ENCODE measurements at regions not wholly inside any gene's neighbourhood (a gene's known extent, or its start where the extent isn't known, plus 50 kb on each side); places are given as distances from the start of the nearest gene placed in this dataset.

DNA sequence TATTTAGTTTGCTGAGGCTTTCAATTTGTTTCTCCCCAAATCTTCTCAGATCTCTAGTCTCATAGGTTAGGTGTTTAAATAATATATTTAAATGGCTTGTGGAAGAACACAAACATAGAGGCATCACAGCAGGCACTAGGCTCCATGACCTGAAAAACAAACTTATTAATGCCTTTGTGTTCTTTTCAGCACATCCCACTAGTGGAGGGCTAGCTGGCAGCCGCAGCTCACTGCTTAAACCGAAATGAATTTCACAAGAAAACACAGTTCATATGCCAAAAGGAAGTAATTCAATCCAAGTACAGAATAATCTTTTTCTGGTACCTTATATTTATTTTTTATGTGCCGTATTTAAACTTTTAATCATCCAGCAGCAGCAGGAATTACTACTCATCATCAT lies 382.5 kb downstream of the PLK2 start:
- H3K4me3 Mint-ChIP-seq, result no peak overlapping the region
- H3K4me1 Mint-ChIP-seq, result no peaks in the 10 kb centered on the region
- no peak overlapping the region for H3K27ac Mint-ChIP-seq
- no peaks in the 10 kb centered on the region for H3K9me3 Mint-ChIP-seq
- ATAC-seq (replicated peaks), result no peak
- peaks cover 16% of the 10 kb centered on the region for H3K27me3 Mint-ChIP-seq
- no peaks in the 10 kb centered on the region for H3K36me3 Mint-ChIP-seq (ENCODE audit: low read depth)

DNA sequence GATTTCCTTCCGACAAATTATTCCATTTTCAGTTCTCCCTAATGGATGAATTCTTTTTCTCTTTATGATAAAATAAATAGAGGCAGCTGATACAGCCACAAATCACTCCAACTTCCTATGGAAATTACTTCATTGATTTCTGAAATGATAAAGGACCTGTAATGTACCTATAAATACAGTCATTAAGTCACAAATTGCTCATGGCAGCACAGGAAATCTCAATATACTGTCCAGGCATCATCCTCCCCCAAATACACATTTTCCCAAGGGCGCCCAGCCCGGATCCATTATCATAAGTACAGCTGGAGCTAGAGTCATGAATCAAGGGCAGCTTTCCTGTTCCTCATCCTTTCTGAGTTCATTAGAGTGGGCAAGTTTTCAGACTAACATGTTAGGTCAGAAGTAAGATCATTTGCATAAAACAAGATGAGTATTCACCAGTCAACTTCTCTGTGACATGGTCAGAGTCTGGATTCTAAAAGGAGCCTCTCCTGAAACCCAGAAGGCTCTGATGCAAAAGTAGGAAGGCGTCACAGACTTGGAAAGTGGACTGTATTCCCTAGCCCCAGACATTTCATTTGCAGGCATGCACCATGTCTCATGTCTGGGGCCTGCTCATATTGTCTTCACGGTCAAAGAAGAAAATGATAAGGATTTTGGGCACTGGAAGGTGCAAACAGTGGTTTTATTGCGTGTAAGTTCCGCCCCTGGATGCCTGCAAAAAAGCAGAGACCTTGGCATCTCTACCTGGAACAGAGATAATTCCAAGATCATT lies 383.2 kb downstream of the PLK2 start:
- Mint-ChIP-seq H3K36me3 (ENCODE audit: low read depth) (no peaks in the 10 kb centered on the region), H3K27ac (no peak overlapping the region), H3K4me3 (no peak overlapping the region), H3K27me3 (peaks cover 13% of the 10 kb centered on the region), H3K9me3 (no peaks in the 10 kb centered on the region), H3K4me1 (no peaks in the 10 kb centered on the region)
- no peak for ATAC-seq (replicated peaks)

DNA sequence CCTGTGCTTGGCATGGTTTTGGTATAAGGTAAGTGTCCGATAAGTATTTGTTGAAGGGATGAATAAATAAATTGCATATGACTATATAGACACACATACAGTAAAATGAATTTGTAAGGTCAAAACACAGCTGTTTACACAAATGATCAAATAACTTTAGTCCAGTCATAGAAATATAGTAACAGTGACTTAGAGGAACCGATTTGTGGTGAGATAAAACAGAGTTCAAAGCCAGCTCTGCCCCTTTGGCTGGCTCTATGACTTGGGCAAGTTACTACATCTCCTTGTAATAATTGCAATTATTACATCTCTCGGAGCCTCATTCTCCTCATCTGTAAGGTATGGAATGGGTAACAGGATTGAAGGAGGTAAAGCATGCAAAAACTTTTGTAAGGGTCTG lies 384.0 kb downstream of the PLK2 start:
- Mint-ChIP-seq H3K4me3 (no peak overlapping the region), H3K27ac (no peak overlapping the region), H3K27me3 (peaks cover 10% of the 10 kb centered on the region), H3K36me3 (ENCODE audit: low read depth) (no peaks in the 10 kb centered on the region), H3K9me3 (no peaks in the 10 kb centered on the region), H3K4me1 (no peaks in the 10 kb centered on the region)
- no peak for ATAC-seq (replicated peaks)

DNA sequence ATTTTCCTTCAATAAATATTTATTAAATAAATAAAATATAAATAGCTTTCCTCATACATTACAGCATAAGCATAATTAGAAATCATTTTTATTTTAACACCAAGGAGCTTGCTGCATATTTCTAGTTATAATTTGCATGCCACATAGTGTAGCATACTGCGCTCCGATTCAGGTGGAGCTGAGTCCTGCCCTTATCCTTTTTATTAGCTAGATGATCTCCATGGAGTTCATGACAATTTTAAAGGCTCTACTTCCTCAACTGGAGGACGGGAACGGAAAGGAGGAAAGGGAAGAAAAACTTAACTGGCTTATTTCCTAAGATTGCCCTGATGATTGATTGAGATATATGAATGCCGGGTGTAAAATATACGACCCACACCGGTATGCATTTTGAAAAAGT lies 385.2 kb downstream of the PLK2 start:
- ATAC-seq (replicated peaks), result no peak
- Mint-ChIP-seq H3K4me1 (no peaks in the 10 kb centered on the region), H3K4me3 (no peak overlapping the region), H3K27ac (no peak overlapping the region), H3K9me3 (no peaks in the 10 kb centered on the region), H3K36me3 (ENCODE audit: low read depth) (no peaks in the 10 kb centered on the region), H3K27me3 (peaks cover 10% of the 10 kb centered on the region)

DNA sequence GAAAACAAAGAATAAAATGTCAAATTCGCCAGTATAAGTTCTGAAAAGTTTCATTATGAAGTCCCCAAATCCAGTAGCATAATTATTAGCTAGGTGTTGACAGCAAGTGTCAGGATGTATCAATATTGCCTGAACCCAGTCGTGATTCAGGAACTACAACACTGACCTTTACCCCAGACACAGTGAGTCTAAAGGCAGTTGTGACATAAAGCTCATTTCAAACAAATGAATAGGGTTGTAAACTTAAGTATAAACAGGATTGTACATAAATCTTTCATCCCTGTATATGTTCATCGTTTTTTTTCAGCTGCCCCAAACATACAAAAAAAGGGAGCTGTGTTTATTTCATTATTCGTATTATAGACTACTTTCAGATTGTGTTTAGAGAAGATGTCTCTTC lies 385.7 kb downstream of the PLK2 start:
- H3K36me3 Mint-ChIP-seq (ENCODE audit: low read depth), result no peaks in the 10 kb centered on the region
- H3K4me1 Mint-ChIP-seq, result no peaks in the 10 kb centered on the region
- no peaks in the 10 kb centered on the region for H3K9me3 Mint-ChIP-seq
- peaks cover 10% of the 10 kb centered on the region for H3K27me3 Mint-ChIP-seq
- H3K4me3 Mint-ChIP-seq, result no peak overlapping the region
- ATAC-seq (replicated peaks), result no peak
- no peak overlapping the region for H3K27ac Mint-ChIP-seq

DNA sequence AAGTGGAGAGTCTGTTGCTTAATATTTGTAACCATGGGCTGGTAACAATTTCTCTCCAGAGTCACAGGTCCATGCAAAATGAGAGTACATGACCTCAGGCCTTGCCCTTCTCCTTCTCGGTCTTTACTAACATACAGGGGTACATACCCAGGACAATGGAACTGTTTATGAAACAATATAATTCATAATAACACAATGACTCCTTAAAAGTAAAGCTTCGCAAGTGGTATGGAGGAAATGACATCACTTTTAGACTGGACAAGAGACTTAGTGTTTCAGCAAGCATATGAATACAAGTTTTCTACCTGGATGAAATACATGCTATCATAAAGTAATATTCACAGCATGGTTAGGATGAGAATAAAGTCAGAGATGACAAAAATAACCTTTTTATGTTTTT lies 386.6 kb downstream of the PLK2 start:
- no peaks in the 10 kb centered on the region for H3K4me1 Mint-ChIP-seq
- peaks cover 10% of the 10 kb centered on the region for H3K27me3 Mint-ChIP-seq
- no peak overlapping the region for H3K4me3 Mint-ChIP-seq
- no peak overlapping the region for H3K27ac Mint-ChIP-seq
- peaks cover under 1% of the 10 kb centered on the region for H3K9me3 Mint-ChIP-seq
- no peaks in the 10 kb centered on the region for H3K36me3 Mint-ChIP-seq (ENCODE audit: low read depth)
- ATAC-seq (replicated peaks), result no peak

DNA sequence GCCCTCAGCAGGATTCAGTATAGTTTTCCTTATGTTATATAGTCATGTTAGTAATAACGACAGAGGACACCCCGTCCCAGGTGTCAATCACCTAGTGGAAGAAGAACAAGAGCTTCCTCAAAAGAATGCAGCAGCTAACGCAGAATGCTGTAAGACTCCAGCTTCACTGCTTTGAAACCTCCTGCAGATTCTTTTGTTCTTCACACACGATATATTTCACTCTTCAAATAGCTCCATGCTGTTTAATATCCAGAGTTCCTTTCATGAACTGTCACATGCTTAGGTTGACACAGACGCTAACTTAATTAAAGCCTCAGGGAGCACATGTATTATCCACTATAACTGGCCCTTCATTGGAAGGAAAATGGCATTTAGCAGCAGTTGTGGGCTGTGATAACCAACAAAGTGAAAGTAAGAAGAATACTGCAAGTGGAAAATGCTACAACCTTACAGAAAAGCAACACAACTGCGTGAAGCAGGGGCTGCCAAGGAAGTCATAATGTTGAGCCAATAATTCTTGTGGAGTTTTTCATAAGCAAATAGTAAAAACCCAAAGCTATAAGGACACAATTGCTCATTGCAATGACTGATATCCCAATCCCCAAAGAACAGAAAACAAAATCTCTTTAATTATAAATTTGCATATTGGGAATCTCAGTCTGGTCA lies 387.5 kb downstream of the PLK2 start:
- Mint-ChIP-seq H3K4me3 (no peak overlapping the region), H3K9me3 (peaks cover 3% of the 10 kb centered on the region), H3K4me1 (no peaks in the 10 kb centered on the region), H3K27ac (no peak overlapping the region), H3K27me3 (peaks cover 10% of the 10 kb centered on the region), H3K36me3 (ENCODE audit: low read depth) (no peaks in the 10 kb centered on the region)
- ATAC-seq (replicated peaks), result no peak

DNA sequence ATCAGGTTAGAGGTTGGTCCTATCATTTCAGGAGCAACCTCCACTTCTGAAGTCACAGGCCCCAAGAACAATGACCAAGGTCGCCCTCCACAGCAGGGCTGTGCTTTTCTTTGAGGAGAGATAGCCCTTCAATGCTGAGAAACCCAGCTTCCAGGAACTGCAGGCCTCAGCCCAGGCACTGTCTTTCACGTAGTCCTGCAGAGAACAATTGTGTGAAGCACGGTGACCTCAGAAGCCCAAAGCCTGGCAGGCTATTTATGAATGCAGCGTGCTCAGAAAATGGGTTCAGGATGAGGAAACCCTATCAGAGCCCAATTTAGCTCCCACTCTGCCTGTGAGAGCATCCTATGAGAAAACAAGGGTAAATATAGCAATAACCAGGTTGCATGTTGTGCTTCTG lies 388.3 kb downstream of the PLK2 start:
- H3K27me3 Mint-ChIP-seq, result peaks cover 8% of the 10 kb centered on the region
- no peaks in the 10 kb centered on the region for H3K4me1 Mint-ChIP-seq
- no peak overlapping the region for H3K27ac Mint-ChIP-seq
- H3K9me3 Mint-ChIP-seq, result peaks cover 3% of the 10 kb centered on the region
- no peaks in the 10 kb centered on the region for H3K36me3 Mint-ChIP-seq (ENCODE audit: low read depth)
- no peak for ATAC-seq (replicated peaks)
- H3K4me3 Mint-ChIP-seq, result no peak overlapping the region

DNA sequence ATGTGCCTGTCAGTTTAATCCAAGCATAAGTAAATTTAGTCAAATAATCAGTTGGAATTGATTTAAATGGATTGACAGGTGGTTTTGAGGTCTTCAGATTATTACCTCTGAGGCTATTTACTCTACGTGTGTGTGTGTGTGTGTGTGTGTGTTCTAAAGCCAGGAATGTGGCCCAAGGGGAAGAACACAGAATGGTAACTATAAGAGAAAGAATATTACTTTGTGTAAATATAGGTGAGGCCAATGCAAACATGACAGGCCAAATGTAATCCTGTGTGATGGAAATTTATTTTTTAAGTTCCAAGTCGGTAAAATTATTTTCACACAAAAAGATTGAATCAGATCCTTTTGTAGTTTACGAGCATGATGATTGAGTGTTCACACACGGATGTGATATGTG lies 390.0 kb downstream of the PLK2 start:
- peaks cover 4% of the 10 kb centered on the region for H3K27me3 Mint-ChIP-seq
- peaks cover 3% of the 10 kb centered on the region for H3K9me3 Mint-ChIP-seq
- no peak overlapping the region for H3K27ac Mint-ChIP-seq
- no peaks in the 10 kb centered on the region for H3K4me1 Mint-ChIP-seq
- no peak for ATAC-seq (replicated peaks)
- H3K4me3 Mint-ChIP-seq, result no peak overlapping the region
- no peaks in the 10 kb centered on the region for H3K36me3 Mint-ChIP-seq (ENCODE audit: low read depth)

DNA sequence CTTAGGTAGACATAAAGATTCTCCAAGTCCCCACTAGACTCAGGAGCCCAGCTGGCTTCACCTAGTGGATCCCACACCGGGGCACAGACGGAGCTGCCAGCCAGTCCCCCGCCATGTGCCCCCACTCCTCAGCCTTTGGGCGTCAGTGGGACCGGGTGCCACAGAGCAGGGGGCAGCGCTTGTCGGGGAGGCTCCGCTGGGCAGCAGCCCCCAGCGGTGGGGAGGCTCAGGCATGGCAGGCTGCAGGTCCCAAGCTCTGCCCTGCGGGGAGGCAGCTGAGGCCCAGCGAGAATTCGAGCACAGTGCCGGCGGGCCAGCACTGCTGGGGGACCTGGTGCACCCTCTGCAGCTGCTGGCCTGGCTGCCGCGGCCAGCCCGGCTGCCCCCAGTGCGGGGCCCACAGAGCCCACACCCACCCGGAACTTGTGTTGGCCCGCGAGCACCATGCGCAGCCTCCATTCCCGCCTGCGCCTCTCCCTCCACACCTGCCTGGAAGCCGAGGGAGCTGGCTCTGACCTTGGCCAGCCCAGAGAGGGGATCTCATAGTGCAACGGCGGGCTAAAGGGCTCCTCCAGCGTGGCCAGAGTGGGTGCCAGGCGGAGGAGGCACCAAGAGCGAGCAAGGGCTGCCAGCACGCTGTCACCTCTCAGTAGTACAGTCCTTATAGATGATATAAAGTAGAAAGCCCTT lies 390.7 kb downstream of the PLK2 start:
- no peak overlapping the region for H3K27ac Mint-ChIP-seq
- ATAC-seq (replicated peaks), result no peak
- peaks cover 3% of the 10 kb centered on the region for H3K9me3 Mint-ChIP-seq
- peaks cover 4% of the 10 kb centered on the region for H3K27me3 Mint-ChIP-seq
- H3K4me1 Mint-ChIP-seq, result no peaks in the 10 kb centered on the region
- no peak overlapping the region for H3K4me3 Mint-ChIP-seq
- H3K36me3 Mint-ChIP-seq (ENCODE audit: low read depth), result no peaks in the 10 kb centered on the region

DNA sequence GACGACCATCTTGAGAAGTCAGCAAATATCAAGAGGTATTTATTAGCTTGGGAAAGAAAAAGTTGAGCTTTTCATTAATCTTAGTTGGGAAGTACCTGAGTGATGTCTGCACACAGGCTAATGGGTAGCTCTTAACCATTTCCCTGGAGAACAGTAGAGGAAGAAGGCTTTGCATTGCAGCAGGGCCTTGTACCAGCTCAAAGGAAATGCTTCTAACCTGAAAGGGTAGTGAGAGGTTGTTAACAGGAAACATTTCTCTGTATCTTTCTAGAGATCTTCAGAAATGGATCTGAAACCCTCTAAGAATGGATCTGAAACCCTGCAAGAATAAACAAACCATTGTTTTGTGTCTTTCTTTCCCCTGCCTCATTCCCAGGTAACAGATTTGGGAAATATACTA lies 393.3 kb downstream of the PLK2 start:
- Mint-ChIP-seq H3K9me3 (peaks cover 3% of the 10 kb centered on the region), H3K27ac (no peak overlapping the region)

DNA sequence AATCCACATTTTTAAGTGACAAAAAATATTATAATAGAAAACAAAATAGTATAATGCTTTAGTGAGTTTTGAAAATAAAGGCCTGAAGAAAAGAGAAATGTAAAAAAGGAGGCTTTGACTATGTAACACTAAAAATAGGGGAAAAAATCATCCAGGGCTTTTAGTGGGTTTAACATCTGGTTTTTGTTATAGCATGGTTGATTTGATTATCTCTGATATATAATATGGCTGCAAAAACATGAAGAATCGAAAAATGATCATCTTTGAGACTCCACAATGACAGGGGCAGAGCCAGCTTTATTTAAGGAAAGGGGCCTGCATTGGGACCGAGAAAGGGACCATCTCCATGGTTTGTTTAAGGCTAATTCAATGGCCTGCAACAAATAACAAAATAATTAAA lies 393.8 kb downstream of the PLK2 start:
- H3K36me3 Mint-ChIP-seq (ENCODE audit: low read depth), result no peaks in the 10 kb centered on the region
- peaks cover 7% of the 10 kb centered on the region for H3K27me3 Mint-ChIP-seq
- no peaks in the 10 kb centered on the region for H3K4me1 Mint-ChIP-seq
- no peak for ATAC-seq (replicated peaks)
- H3K4me3 Mint-ChIP-seq, result no peak overlapping the region
- H3K27ac Mint-ChIP-seq, result no peak overlapping the region
- H3K9me3 Mint-ChIP-seq, result peaks cover 3% of the 10 kb centered on the region

More for the DNA sequence above, 393.3 kb downstream of the PLK2 start:
- Mint-ChIP-seq H3K27me3 (peaks cover 7% of the 10 kb centered on the region), H3K36me3 (ENCODE audit: low read depth) (no peaks in the 10 kb centered on the region), H3K4me1 (no peaks in the 10 kb centered on the region), H3K4me3 (no peak overlapping the region)
- no peak for ATAC-seq (replicated peaks)

DNA sequence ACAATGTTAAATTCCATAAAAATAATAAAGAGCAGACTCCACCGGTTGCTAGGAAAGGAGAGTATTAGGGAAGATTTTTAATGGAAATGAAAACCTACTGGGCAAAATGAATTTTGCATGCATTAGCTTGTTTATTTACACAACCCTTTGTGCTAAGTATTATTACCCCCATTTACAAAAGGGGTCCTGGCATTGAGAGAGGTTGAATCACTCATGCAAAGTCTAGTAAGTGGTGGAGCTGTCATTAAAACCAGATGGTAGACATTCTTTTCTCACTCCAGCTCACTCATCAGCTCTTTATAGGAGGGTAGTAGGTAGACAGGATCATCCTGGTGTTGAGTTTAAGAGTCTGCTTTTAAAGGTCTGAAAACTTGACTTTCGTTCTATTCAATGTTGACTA lies 395.1 kb downstream of the PLK2 start:
- Mint-ChIP-seq H3K4me3 (no peak overlapping the region), H3K9me3 (peaks cover 3% of the 10 kb centered on the region), H3K27ac (no peak overlapping the region), H3K36me3 (ENCODE audit: low read depth) (no peaks in the 10 kb centered on the region), H3K4me1 (no peaks in the 10 kb centered on the region), H3K27me3 (peaks cover 7% of the 10 kb centered on the region)
- ATAC-seq (replicated peaks), result no peak

DNA sequence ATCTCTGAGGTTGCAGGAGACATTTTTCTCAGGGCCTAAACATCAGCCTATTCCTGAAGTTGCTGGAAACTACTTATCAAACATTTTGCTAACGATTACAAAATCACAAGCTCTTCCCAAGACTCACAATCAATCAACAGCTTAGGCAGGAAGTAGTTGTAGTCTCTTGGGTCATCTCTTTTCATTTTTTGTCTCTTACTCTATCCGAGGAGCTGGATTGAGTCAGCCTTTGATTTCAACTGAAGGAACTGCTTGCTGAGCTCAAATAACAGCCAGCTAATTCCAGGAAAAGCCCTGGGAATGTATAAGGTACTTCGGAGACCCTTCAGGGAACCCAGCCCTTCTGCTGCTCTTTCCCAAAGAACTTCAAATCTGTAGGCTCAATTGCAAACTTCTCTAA lies 398.9 kb downstream of the PLK2 start:
- Mint-ChIP-seq H3K27me3 (peaks cover 9% of the 10 kb centered on the region), H3K36me3 (ENCODE audit: low read depth) (no peaks in the 10 kb centered on the region), H3K4me1 (no peaks in the 10 kb centered on the region), H3K4me3 (no peak overlapping the region), H3K9me3 (peaks cover 4% of the 10 kb centered on the region), H3K27ac (no peak overlapping the region)
- no peak for ATAC-seq (replicated peaks)

DNA sequence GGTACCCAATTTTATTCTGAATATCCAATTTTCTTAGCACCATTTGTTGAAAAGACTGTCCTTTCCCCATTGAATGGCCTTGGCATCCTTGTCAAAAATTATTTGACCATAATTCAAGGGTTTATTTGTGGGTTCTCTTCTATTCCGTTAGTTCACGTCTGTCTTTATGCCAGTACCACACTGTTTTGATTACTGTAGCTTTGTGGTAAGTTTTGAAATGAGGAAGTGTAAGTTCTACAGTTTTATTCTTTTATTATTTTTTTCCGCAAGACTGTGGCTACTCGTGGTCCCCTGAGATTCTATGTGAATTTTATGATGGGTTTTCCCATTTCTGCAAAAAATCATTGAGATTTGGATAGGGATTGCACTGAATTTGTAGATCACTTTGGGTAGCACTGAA lies 402.6 kb downstream of the PLK2 start:
- no peak for ATAC-seq (replicated peaks)
- no peak overlapping the region for H3K4me3 Mint-ChIP-seq
- peaks cover 4% of the 10 kb centered on the region for H3K27me3 Mint-ChIP-seq

More for the DNA sequence above, 402.6 kb downstream of the PLK2 start:
- no peak overlapping the region for H3K27ac Mint-ChIP-seq
- H3K9me3 Mint-ChIP-seq, result peaks cover 7% of the 10 kb centered on the region
- no peaks in the 10 kb centered on the region for H3K4me1 Mint-ChIP-seq
- no peaks in the 10 kb centered on the region for H3K36me3 Mint-ChIP-seq (ENCODE audit: low read depth)
